Uterus (tissue), 3 donors: ENCODE measurements at regions not wholly inside any gene's neighbourhood (a gene's known extent, or its start where the extent isn't known, plus 50 kb on each side); places are given as distances from the start of the nearest gene placed in this dataset.

Source experiments
- DNase-seq, 2 donors: peaks; one replicate each; pipeline ENCODE4 v3.0.0-alpha.2; 2019 to 2020
- H3K27ac ChIP-seq, 2 donors: fragments of 200-600 bp; sonication (generic); 1 replicate in 1 of 2; 2 replicates in 1 of 2; pipeline ENCODE4 v1.5.1; 2016 to 2018
- H3K27me3 ChIP-seq, 2 donors: fragments of 200-600 bp; sonication (generic); one replicate each; pipeline ENCODE4 v1.5.1; 2018 to 2019; ENCODE audit warnings: control low read depth in 1 of 2
- H3K36me3 ChIP-seq, 2 donors: fragments of 200-600 bp; sonication (generic); one replicate each; pipeline ENCODE4 v1.5.1; 2019; ENCODE audit warnings: control low read depth in 1 of 2
- H3K4me1 ChIP-seq, 2 donors: fragments of 200-600 bp; sonication (generic); one replicate each; pipeline ENCODE4 v1.5.1; 2018 to 2019; ENCODE audit warnings: control low read depth in 1 of 2
- H3K4me3 ChIP-seq, 2 donors: fragments of 200-600 bp; sonication (generic); 1 replicate in 1 of 2; 2 replicates in 1 of 2; pipeline ENCODE4 v1.5.1; 2018 to 2019; ENCODE audit warnings: mild to moderate bottlenecking in 1 of 2
- H3K9me3 ChIP-seq, 2 donors: fragments of 200-600 bp; sonication (generic); one replicate each; pipeline ENCODE4 v1.5.1; 2019; ENCODE audit warnings: control low read depth in 1 of 2
- POLR2A ChIP-seq, 2 donors: fragments of 450-650 bp; IDR thresholded peaks; one replicate each; pipeline ENCODE4 v1.6.1; 2016; ENCODE audit warnings: antibody characterized with exemption in 2 of 2, mild to moderate bottlenecking in 1 of 2, moderate library complexity in 1 of 2
- intact Hi-C: fragments of 100-400 bp; cut with DNase I; formaldehyde crosslinking; loops from one replicate; pipeline ENCODE4 v1.15.1; 2023; ENCODE audit warnings: low total_unique reads
- TF ChIP-seq, protein P1 (sequence below), 4 experiments: fragments of 200-600 bp in 2 of 4; fragments of 450-650 bp in 2 of 4; sonication (generic) in 2 of 4; IDR thresholded peaks; one replicate each; pipeline ENCODE4 v1.5.1; 2016 to 2019; ENCODE audit warnings: antibody characterized with exemption in 4 of 4, mild to moderate bottlenecking in 2 of 4, moderate library complexity in 1 of 4
- donor health status: DM: yes; HTN: yes; CAD: no.

GRCh38 chr18:67794521-67794920 lies 278.0 kb upstream of the DSEL start:
- no peaks in the 10 kb centered on the region for H3K9me3 ChIP-seq
- H3K36me3 ChIP-seq: no peaks in the 10 kb centered on the region
- H3K4me1 ChIP-seq: no peaks in the 10 kb centered on the region
- DNase-seq: no peak
- intact Hi-C loops: no loop called here
- TF ChIP-seq, protein P1, sequence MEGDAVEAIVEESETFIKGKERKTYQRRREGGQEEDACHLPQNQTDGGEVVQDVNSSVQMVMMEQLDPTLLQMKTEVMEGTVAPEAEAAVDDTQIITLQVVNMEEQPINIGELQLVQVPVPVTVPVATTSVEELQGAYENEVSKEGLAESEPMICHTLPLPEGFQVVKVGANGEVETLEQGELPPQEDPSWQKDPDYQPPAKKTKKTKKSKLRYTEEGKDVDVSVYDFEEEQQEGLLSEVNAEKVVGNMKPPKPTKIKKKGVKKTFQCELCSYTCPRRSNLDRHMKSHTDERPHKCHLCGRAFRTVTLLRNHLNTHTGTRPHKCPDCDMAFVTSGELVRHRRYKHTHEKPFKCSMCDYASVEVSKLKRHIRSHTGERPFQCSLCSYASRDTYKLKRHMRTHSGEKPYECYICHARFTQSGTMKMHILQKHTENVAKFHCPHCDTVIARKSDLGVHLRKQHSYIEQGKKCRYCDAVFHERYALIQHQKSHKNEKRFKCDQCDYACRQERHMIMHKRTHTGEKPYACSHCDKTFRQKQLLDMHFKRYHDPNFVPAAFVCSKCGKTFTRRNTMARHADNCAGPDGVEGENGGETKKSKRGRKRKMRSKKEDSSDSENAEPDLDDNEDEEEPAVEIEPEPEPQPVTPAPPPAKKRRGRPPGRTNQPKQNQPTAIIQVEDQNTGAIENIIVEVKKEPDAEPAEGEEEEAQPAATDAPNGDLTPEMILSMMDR (IDR thresholded peaks at IDR 0.05): no peak
- no peak for TF ChIP-seq POLR2A (IDR thresholded peaks at IDR 0.05)
- no peak overlapping the region for H3K27ac ChIP-seq
- peaks cover 0 to 4% of the 10 kb centered on the region in 2 donors for H3K27me3 ChIP-seq
- H3K4me3 ChIP-seq: no peak overlapping the region

- Histone ChIP-seq H3K27ac (no peak overlapping the region), H3K36me3 (no peaks in the 10 kb centered on the region), H3K4me1 (no peaks in the 10 kb centered on the region), H3K4me3 (no peak overlapping the region), H3K27me3 (peaks cover 0 to 4% of the 10 kb centered on the region in 2 donors), H3K9me3 (no peaks in the 10 kb centered on the region)
- no peak for DNase-seq
- no peak for TF ChIP-seq POLR2A (IDR thresholded peaks at IDR 0.05)
- TF ChIP-seq, protein P1 (IDR thresholded peaks at IDR 0.05): no peak
- intact Hi-C loops: no loop called here
Measured at GRCh38 chr18:67790527-67790926, 274.0 kb upstream of the DSEL start.

DNA sequence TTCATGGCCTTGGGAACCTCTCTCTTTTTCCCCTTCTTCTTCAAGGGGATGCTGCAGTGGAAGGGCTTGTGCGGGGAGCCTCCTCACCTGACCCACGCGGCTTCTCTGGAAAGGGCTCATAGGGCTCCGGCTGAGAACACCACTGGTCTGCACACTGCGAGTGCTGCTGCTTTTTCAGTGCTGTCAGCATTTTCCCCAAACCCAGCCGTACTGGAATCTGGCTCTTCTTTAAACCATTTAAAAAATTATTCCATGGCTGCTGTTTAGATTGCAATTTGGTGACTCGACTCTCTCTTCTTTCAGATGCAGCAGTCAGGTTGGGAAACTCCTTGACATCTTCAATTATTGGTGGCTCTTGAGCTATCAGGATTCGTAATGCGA lies 272.6 kb upstream of the DSEL start:
- H3K4me1 ChIP-seq: no peaks in the 10 kb centered on the region
- DNase-seq: no peak
- no peaks in the 10 kb centered on the region for H3K36me3 ChIP-seq
- intact Hi-C loops: no loop called here
- no peak overlapping the region for H3K4me3 ChIP-seq
- peaks cover 0 to 3% of the 10 kb centered on the region in 2 donors for H3K27me3 ChIP-seq
- no peaks in the 10 kb centered on the region for H3K9me3 ChIP-seq
- TF ChIP-seq POLR2A (IDR thresholded peaks at IDR 0.05): no peak
- TF ChIP-seq, protein P1 (IDR thresholded peaks at IDR 0.05): no peak
- H3K27ac ChIP-seq: no peak overlapping the region

- TF ChIP-seq POLR2A (IDR thresholded peaks at IDR 0.05): no peak
- TF ChIP-seq, protein P1 (IDR thresholded peaks at IDR 0.05): no peak
- Histone ChIP-seq H3K9me3 (no peaks in the 10 kb centered on the region), H3K27me3 (no peaks in the 10 kb centered on the region), H3K27ac (no peak overlapping the region), H3K36me3 (no peaks in the 10 kb centered on the region), H3K4me1 (no peaks in the 10 kb centered on the region), H3K4me3 (no peak overlapping the region)
- DNase-seq: no peak
- intact Hi-C loops: no loop called here
Measured at GRCh38 chr18:67788310-67789164, 272.0 kb upstream of the DSEL start.

GRCh38 chr18:67783196-67783946 lies 266.9 kb upstream of the DSEL start:
- no peak overlapping the region for H3K4me3 ChIP-seq
- intact Hi-C loops: no loop called here

More at GRCh38 chr18:67783196-67783946, 266.9 kb upstream of the DSEL start:
- Histone ChIP-seq H3K4me1 (no peaks in the 10 kb centered on the region), H3K36me3 (no peaks in the 10 kb centered on the region), H3K27ac (no peak overlapping the region), H3K9me3 (no peaks in the 10 kb centered on the region), H3K27me3 (no peaks in the 10 kb centered on the region)
- no peak for DNase-seq
- TF ChIP-seq POLR2A (IDR thresholded peaks at IDR 0.05): no peak
- TF ChIP-seq, protein P1 (IDR thresholded peaks at IDR 0.05): no peak
